SK-N-SH (cell line): ENCODE measurements at regions not wholly inside any gene's neighbourhood (a gene's known extent, or its start where the extent isn't known, plus 50 kb on each side); places are given as distances from the start of the nearest gene placed in this dataset.

Source experiments
- CTCF ChIA-PET: fragments of 300-600, 350-600 bp; formaldehyde crosslinking; extraction: SDS; loops from one replicate; lab custom pipeline; 2021; lab: Yijun Ruan, JAX
- POLR2A ChIA-PET: fragments of 350-600 bp; sonication (Branson Sonifier 250); formaldehyde crosslinking; extraction: SDS; loops from one replicate; lab custom pipeline; 2020; ENCODE audit warnings: antibody characterized with exemption, inconsistent platforms; lab: Yijun Ruan, JAX
- DNase-seq: peaks from one replicate; pipeline ENCODE4 v3.0.0; 2012
- H2AFZ ChIP-seq: fragments of 200-600 bp; sonication (generic); 2 replicates; pipeline ENCODE4 v1.8.1; 2016; ENCODE audit warnings: antibody characterized with exemption, mild to moderate bottlenecking, low read depth
- H3F3A ChIP-seq: fragments of 200-600 bp; sonication (generic); replicated peaks from 2 replicates; pipeline ENCODE3; 2016; ENCODE audit warnings: antibody characterized with exemption, mild to moderate bottlenecking; ENCODE audit not compliant: insufficient read depth
- H3K27ac ChIP-seq, 2 experiments: fragments of 200-500 bp in 1 of 2; fragments of 200-600 bp in 1 of 2; sonication (Bioruptor generic) in 1 of 2; sonication (generic), shearing (Covaris generic) in 1 of 2; 2 replicates each; pipeline versions ENCODE4 v1.5.1 to v1.6.1; 2014 to 2016; ENCODE audit warnings: low read depth in 2 of 2, inconsistent platforms in 1 of 2, low read length in 1 of 2, mild to moderate bottlenecking in 1 of 2, mixed read lengths in 1 of 2
- H3K27me3 ChIP-seq: fragments of 200-600 bp; sonication (generic), shearing (Covaris generic); 2 replicates; pipeline ENCODE4 v1.6.1; 2016; ENCODE audit warnings: mixed run types; ENCODE audit not compliant: insufficient read depth
- H3K36me3 ChIP-seq, 2 experiments: fragments of 200-500 bp in 1 of 2; fragments of 200-600 bp in 1 of 2; sonication (Bioruptor generic) in 1 of 2; sonication (generic) in 1 of 2; replicated peaks in 1 of 2; 2 replicates each; pipeline versions ENCODE3 to v1.5.1; 2014 to 2016; ENCODE audit warnings: low read length in 1 of 2, mild to moderate bottlenecking in 1 of 2; ENCODE audit not compliant: insufficient read depth in 2 of 2, control insufficient read depth in 1 of 2
- H3K4me1 ChIP-seq, 2 experiments: fragments of 200-500 bp in 1 of 2; fragments of 200-600 bp in 1 of 2; sonication (Bioruptor generic) in 1 of 2; sonication (generic), shearing (Covaris generic) in 1 of 2; 2 replicates each; pipeline versions ENCODE4 v1.5.1 to v1.6.1; 2014 to 2016; ENCODE audit warnings: low read depth in 1 of 2, low read length in 1 of 2, mixed run types in 1 of 2; ENCODE audit not compliant: insufficient read depth in 2 of 2, control insufficient read depth in 1 of 2
- H3K4me2 ChIP-seq: fragments of 200-600 bp; sonication (generic), shearing (Covaris generic); 2 replicates; pipeline ENCODE4 v1.6.1; 2017; ENCODE audit warnings: mixed run types
- H3K4me3 ChIP-seq, 2 experiments: fragments of 200-500 bp in 1 of 2; fragments of 200-600 bp in 1 of 2; sonication (Bioruptor generic) in 1 of 2; sonication (generic), shearing (Covaris generic) in 1 of 2; 2 replicates each; pipeline versions ENCODE4 v1.5.1 to v1.8.1; 2014 to 2016; ENCODE audit warnings: low read depth in 2 of 2, inconsistent platforms in 1 of 2, low read length in 1 of 2, mild to moderate bottlenecking in 1 of 2, mixed read lengths in 1 of 2, moderate library complexity in 1 of 2
- H3K79me2 ChIP-seq: fragments of 200-600 bp; sonication (generic); 2 replicates; pipeline ENCODE4 v1.8.1; 2017; ENCODE audit warnings: mild to moderate bottlenecking; ENCODE audit not compliant: insufficient read depth
- H3K9ac ChIP-seq: fragments of 200-600 bp; sonication (generic); 2 replicates; pipeline ENCODE4 v1.6.1; 2017; ENCODE audit warnings: mixed run types
- H3K9me2 ChIP-seq: fragments of 200-600 bp; sonication (generic); 2 replicates; pipeline ENCODE4 v1.6.1; 2017; ENCODE audit warnings: mixed run types
- H3K9me3 ChIP-seq: fragments of 200-600 bp; sonication (generic); 2 replicates; pipeline ENCODE4 v1.6.1; 2017; ENCODE audit warnings: mixed run types, mild to moderate bottlenecking, moderate library complexity
- H4K20me1 ChIP-seq: fragments of 200-600 bp; sonication (generic); 2 replicates; pipeline ENCODE4 v1.6.1; 2017; ENCODE audit warnings: mild to moderate bottlenecking, mixed run types; ENCODE audit not compliant: insufficient read depth
- ELF1 ChIP-seq: IDR thresholded peaks from 2 replicates; pipeline ENCODE4 v1.4.0; 2012
- EP300 ChIP-seq, 2 experiments: IDR thresholded peaks; 2 replicates each; pipeline versions ENCODE4 v1.4.0 to v1.6.1; 2012; ENCODE audit warnings: borderline replicate concordance in 1 of 2, low read depth in 1 of 2, low read length in 1 of 2
- FOSL2 ChIP-seq: IDR thresholded peaks from 2 replicates; pipeline ENCODE4 v1.4.0; 2012; ENCODE audit warnings: low read depth, mild to moderate bottlenecking, moderate library complexity, borderline replicate concordance
- GATA2 ChIP-seq: sonication (generic); formaldehyde crosslinking; IDR thresholded peaks from 2 replicates; pipeline ENCODE4 v1.5.0; 2020; ENCODE audit warnings: mild to moderate bottlenecking, missing genetic modification reagents
- JUND ChIP-seq: IDR thresholded peaks from 2 replicates; pipeline ENCODE4 v1.4.0; 2012
- NRF1 ChIP-seq: IDR thresholded peaks from 2 replicates; pipeline ENCODE4 v1.6.1; 2012; ENCODE audit warnings: low read depth, mild to moderate bottlenecking, low read length
- RCOR1 ChIP-seq: fragments of 150-350 bp; IDR thresholded peaks from 2 replicates; pipeline ENCODE4 v1.6.1; 2017; ENCODE audit warnings: antibody characterized with exemption, low read length
- RFX5 ChIP-seq: IDR thresholded peaks from 2 replicates; pipeline ENCODE4 v1.6.1; 2012; ENCODE audit warnings: mild to moderate bottlenecking, improper control_type of control experiment, low read length
- SMC3 ChIP-seq: IDR thresholded peaks from 2 replicates; pipeline ENCODE4 v1.6.1; 2012; ENCODE audit warnings: low read depth, low read length, improper control_type of control experiment
- TAF1 ChIP-seq: IDR thresholded peaks from 2 replicates; pipeline ENCODE4 v1.6.1; 2012; ENCODE audit warnings: low read depth, mild to moderate bottlenecking, low read length, moderate library complexity, borderline replicate concordance
- TCF12 ChIP-seq: IDR thresholded peaks from 2 replicates; pipeline ENCODE4 v1.4.0; 2012
- TEAD4 ChIP-seq: IDR thresholded peaks from 2 replicates; pipeline ENCODE4 v1.4.0; 2012; ENCODE audit warnings: mild to moderate bottlenecking, borderline replicate concordance; ENCODE audit not compliant: insufficient read depth
- YY1 ChIP-seq: IDR thresholded peaks from 2 replicates; pipeline ENCODE4 v1.4.0; 2012; ENCODE audit warnings: low read depth, mild to moderate bottlenecking
- WGBS: methylation state at CpG from one replicate; pipeline ENCODE4 v1.1.6; 2017; ENCODE audit warnings: low lambda C conversion rate; 5-methylcytosine and 5-hydroxymethylcytosine counted together
- TF ChIP-seq, protein P1 (sequence below): IDR thresholded peaks from 2 replicates; pipeline ENCODE4; 2012
- TF ChIP-seq, protein P2 (sequence below): fragments of 150-350 bp; IDR thresholded peaks from 2 replicates; pipeline ENCODE4 v1.6.1; 2017; ENCODE audit warnings: antibody characterized with exemption, low read length, low read depth, borderline replicate concordance
- TF ChIP-seq, protein P3 (sequence below): fragments of 200-600 bp; sonication (generic); IDR thresholded peaks from 2 replicates; pipeline ENCODE4 v1.6.1; 2017; ENCODE audit warnings: antibody characterized with exemption, mild to moderate bottlenecking, moderate library complexity
- TF ChIP-seq, protein P4 (sequence below): IDR thresholded peaks from 2 replicates; pipeline ENCODE4 v1.4.0; 2012; ENCODE audit warnings: low read depth, borderline replicate concordance
- TF ChIP-seq, protein P5 (sequence below): fragments of 150-350 bp; IDR thresholded peaks from 2 replicates; pipeline ENCODE4 v1.6.1; 2016; ENCODE audit warnings: mild to moderate bottlenecking, low read depth, low read length
- TF ChIP-seq, protein P6 (sequence below): IDR thresholded peaks from 2 replicates; pipeline ENCODE4 v1.4.0; 2012; ENCODE audit warnings: low read depth, borderline replicate concordance
- TF ChIP-seq, protein P7 (sequence below): IDR thresholded peaks from 2 replicates; pipeline ENCODE4 v1.4.0; 2012; ENCODE audit warnings: low read depth

DNA sequence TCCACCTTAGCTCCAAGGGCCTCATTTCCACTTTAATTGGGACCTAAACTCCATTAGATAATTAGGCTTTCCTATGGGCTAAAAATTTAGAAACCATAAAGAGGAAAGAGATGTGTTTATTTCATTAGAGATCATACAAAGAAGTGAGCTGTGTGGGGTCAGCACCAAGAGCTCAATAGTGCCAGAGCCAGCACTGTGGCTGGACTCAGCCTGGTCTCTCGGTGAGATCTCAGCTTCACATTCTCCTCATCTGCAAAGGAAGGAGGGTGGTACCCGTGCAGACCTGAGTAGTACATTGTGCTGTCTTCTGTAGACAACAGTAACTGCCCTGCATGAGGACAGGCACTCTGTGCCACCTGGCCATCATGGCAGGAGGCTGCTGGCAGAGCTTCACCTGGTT is 136.1 kb upstream of the EPB41L4A start:
- no peak overlapping the region for H2AFZ ChIP-seq
- ChIA-PET CTCF (interaction anchor here (0.7 to 10.8 kb wide), 3 partner anchors 41 to 203 kb away, joined by 3 to 112 read pairs (median 48); no protein-coding TSS in a partner anchor), POLR2A (no interaction called here)
- no peaks in the 10 kb centered on the region; a peak in 1 of 4 replicates for H3K4me1 ChIP-seq
- no peak overlapping the region for H3K9ac ChIP-seq
- H3K4me2 ChIP-seq: no peak overlapping the region
- no peak for DNase-seq
- H3K36me3 ChIP-seq: no peaks in the 10 kb centered on the region
- H3K79me2 ChIP-seq: no peaks in the 10 kb centered on the region
- no peaks in the 10 kb centered on the region for H3K9me3 ChIP-seq
- no peak overlapping the region for H3K27ac ChIP-seq
- H4K20me1 ChIP-seq: no peaks in the 10 kb centered on the region
- H3K27me3 ChIP-seq: no peaks in the 10 kb centered on the region
- H3K9me2 ChIP-seq: no peaks in the 10 kb centered on the region
- no peak overlapping the region for H3K4me3 ChIP-seq
- WGBS: 33% methylated on average over 2 of the region's 2 CpGs
- H3F3A ChIP-seq: no peaks in the 10 kb centered on the region
- TF ChIP-seq, protein P1, sequence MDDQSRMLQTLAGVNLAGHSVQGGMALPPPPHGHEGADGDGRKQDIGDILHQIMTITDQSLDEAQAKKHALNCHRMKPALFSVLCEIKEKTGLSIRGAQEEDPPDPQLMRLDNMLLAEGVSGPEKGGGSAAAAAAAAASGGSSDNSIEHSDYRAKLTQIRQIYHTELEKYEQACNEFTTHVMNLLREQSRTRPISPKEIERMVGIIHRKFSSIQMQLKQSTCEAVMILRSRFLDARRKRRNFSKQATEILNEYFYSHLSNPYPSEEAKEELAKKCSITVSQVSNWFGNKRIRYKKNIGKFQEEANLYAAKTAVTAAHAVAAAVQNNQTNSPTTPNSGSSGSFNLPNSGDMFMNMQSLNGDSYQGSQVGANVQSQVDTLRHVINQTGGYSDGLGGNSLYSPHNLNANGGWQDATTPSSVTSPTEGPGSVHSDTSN: no peak
- TF ChIP-seq, protein P2, sequence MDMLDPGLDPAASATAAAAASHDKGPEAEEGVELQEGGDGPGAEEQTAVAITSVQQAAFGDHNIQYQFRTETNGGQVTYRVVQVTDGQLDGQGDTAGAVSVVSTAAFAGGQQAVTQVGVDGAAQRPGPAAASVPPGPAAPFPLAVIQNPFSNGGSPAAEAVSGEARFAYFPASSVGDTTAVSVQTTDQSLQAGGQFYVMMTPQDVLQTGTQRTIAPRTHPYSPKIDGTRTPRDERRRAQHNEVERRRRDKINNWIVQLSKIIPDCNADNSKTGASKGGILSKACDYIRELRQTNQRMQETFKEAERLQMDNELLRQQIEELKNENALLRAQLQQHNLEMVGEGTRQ: no peak
- TF ChIP-seq NRF1: no peak
- TF ChIP-seq GATA2 (CRISPR knock-in tag): no peak
- TF ChIP-seq, protein P3, sequence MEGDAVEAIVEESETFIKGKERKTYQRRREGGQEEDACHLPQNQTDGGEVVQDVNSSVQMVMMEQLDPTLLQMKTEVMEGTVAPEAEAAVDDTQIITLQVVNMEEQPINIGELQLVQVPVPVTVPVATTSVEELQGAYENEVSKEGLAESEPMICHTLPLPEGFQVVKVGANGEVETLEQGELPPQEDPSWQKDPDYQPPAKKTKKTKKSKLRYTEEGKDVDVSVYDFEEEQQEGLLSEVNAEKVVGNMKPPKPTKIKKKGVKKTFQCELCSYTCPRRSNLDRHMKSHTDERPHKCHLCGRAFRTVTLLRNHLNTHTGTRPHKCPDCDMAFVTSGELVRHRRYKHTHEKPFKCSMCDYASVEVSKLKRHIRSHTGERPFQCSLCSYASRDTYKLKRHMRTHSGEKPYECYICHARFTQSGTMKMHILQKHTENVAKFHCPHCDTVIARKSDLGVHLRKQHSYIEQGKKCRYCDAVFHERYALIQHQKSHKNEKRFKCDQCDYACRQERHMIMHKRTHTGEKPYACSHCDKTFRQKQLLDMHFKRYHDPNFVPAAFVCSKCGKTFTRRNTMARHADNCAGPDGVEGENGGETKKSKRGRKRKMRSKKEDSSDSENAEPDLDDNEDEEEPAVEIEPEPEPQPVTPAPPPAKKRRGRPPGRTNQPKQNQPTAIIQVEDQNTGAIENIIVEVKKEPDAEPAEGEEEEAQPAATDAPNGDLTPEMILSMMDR: no peak
- TF ChIP-seq JUND: no peak
- TF ChIP-seq, protein P4, sequence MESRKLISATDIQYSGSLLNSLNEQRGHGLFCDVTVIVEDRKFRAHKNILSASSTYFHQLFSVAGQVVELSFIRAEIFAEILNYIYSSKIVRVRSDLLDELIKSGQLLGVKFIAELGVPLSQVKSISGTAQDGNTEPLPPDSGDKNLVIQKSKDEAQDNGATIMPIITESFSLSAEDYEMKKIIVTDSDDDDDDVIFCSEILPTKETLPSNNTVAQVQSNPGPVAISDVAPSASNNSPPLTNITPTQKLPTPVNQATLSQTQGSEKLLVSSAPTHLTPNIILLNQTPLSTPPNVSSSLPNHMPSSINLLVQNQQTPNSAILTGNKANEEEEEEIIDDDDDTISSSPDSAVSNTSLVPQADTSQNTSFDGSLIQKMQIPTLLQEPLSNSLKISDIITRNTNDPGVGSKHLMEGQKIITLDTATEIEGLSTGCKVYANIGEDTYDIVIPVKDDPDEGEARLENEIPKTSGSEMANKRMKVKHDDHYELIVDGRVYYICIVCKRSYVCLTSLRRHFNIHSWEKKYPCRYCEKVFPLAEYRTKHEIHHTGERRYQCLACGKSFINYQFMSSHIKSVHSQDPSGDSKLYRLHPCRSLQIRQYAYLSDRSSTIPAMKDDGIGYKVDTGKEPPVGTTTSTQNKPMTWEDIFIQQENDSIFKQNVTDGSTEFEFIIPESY: no peak
- TF ChIP-seq YY1: no peak
- no peak for TF ChIP-seq EP300 (IDR thresholded peaks at IDR 0.05; ENCODE audit: borderline replicate concordance in 1 of 2, low read depth in 1 of 2, low read length in 1 of 2)
- TF ChIP-seq TCF12: no peak
- TF ChIP-seq TAF1: no peak
- TF ChIP-seq FOSL2: no peak
- TF ChIP-seq SMC3: no peak
- TF ChIP-seq, protein P5, sequence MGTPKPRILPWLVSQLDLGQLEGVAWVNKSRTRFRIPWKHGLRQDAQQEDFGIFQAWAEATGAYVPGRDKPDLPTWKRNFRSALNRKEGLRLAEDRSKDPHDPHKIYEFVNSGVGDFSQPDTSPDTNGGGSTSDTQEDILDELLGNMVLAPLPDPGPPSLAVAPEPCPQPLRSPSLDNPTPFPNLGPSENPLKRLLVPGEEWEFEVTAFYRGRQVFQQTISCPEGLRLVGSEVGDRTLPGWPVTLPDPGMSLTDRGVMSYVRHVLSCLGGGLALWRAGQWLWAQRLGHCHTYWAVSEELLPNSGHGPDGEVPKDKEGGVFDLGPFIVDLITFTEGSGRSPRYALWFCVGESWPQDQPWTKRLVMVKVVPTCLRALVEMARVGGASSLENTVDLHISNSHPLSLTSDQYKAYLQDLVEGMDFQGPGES: no peak
- TF ChIP-seq, protein P6, sequence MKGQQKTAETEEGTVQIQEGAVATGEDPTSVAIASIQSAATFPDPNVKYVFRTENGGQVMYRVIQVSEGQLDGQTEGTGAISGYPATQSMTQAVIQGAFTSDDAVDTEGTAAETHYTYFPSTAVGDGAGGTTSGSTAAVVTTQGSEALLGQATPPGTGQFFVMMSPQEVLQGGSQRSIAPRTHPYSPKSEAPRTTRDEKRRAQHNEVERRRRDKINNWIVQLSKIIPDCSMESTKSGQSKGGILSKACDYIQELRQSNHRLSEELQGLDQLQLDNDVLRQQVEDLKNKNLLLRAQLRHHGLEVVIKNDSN: no peak
- no peak for TF ChIP-seq ELF1
- TF ChIP-seq TEAD4: no peak
- TF ChIP-seq RFX5: no peak
- no peak for TF ChIP-seq RCOR1
- TF ChIP-seq, protein P7, sequence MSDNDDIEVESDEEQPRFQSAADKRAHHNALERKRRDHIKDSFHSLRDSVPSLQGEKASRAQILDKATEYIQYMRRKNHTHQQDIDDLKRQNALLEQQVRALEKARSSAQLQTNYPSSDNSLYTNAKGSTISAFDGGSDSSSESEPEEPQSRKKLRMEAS: no peak
